Neural progenitor cell (in vitro differentiated cells): ENCODE measurements at regions not wholly inside any gene's neighbourhood (a gene's known extent, or its start where the extent isn't known, plus 50 kb on each side); places are given as distances from the start of the nearest gene placed in this dataset.

Experiments
- DNase-seq: peaks from one replicate; pipeline ENCODE4 v3.0.0-alpha.2; 2016; ENCODE audit warnings: low spot score
- H2AFZ ChIP-seq: fragments of 200-600 bp; sonication (generic); replicated peaks from 2 replicates; pipeline ENCODE4 v1.6.1; 2016; ENCODE audit warnings: antibody characterized with exemption
- H3F3A ChIP-seq: fragments of 200-600 bp; sonication (generic); 2 replicates; pipeline ENCODE4 v1.6.1; 2016; ENCODE audit warnings: antibody characterized with exemption, low read depth
- H3K27ac ChIP-seq: fragments of 200-600 bp; sonication (generic); 2 replicates; pipeline ENCODE4 v1.5.1; 2016; ENCODE audit warnings: mild to moderate bottlenecking
- H3K27me3 ChIP-seq: fragments of 200-600 bp; sonication (generic); 2 replicates; pipeline ENCODE4 v1.6.1; 2016; ENCODE audit warnings: mild to moderate bottlenecking, moderate library complexity
- H3K36me3 ChIP-seq: fragments of 200-600 bp; sonication (generic); 2 replicates; pipeline ENCODE4 v1.5.1; 2016
- H3K4me1 ChIP-seq: fragments of 200-600 bp; sonication (generic); 2 replicates; pipeline ENCODE4 v1.6.1; 2016; ENCODE audit warnings: mixed run types
- H3K4me2 ChIP-seq: fragments of 200-600 bp; sonication (generic); 2 replicates; pipeline ENCODE4 v1.6.1; 2016
- H3K4me3 ChIP-seq: fragments of 200-600 bp; sonication (generic); 2 replicates; pipeline ENCODE4 v1.5.1; 2016
- H3K79me2 ChIP-seq: fragments of 200-600 bp; sonication (generic); 2 replicates; pipeline ENCODE4 v1.6.1; 2016; ENCODE audit warnings: low read depth
- H3K9ac ChIP-seq: fragments of 200-600 bp; sonication (generic); 2 replicates; pipeline ENCODE4 v1.6.1; 2016
- H3K9me3 ChIP-seq: fragments of 200-600 bp; sonication (generic); 2 replicates; pipeline ENCODE4 v1.5.1; 2016; ENCODE audit warnings: low read depth
- H4K20me1 ChIP-seq: fragments of 200-600 bp; sonication (generic); 2 replicates; pipeline ENCODE4 v1.6.1; 2016; ENCODE audit warnings: low read depth
- H3K27ac Mint-ChIP-seq: 3 replicates; pipeline ENCODE4 v1.8.0; 2021; ENCODE audit warnings: mixed read lengths
- H3K27me3 Mint-ChIP-seq: 2 replicates; pipeline ENCODE4 v1.8.0; 2022; ENCODE audit warnings: low read depth, mild to moderate bottlenecking, inconsistent platforms, moderate library complexity, mixed read lengths; ENCODE audit not compliant: insufficient read depth
- H3K36me3 Mint-ChIP-seq: 3 replicates; pipeline ENCODE4 v1.8.0; 2021; ENCODE audit warnings: mixed read lengths
- H3K4me1 Mint-ChIP-seq: 3 replicates; pipeline ENCODE4 v1.8.0; 2021; ENCODE audit warnings: mixed read lengths
- H3K4me3 Mint-ChIP-seq: 3 replicates; pipeline ENCODE4 v1.8.0; 2021; ENCODE audit warnings: mild to moderate bottlenecking, moderate library complexity, mixed read lengths
- H3K9me3 Mint-ChIP-seq: 3 replicates; pipeline ENCODE4 v1.8.0; 2020; ENCODE audit warnings: mixed read lengths
- CTCF ChIP-seq: fragments of 200-600 bp; sonication (generic); IDR thresholded peaks from 2 replicates; pipeline ENCODE4 v1.5.1; 2017; ENCODE audit warnings: antibody characterized with exemption, mild to moderate bottlenecking
- EZH2 ChIP-seq: fragments of 200-600 bp; sonication (generic); IDR thresholded peaks from 2 replicates; pipeline ENCODE4 v1.6.1; 2017; ENCODE audit warnings: antibody characterized with exemption, mild to moderate bottlenecking, moderate library complexity
- EZH2phosphoT487 ChIP-seq: fragments of 200-600 bp; sonication (generic); IDR thresholded peaks from 2 replicates; pipeline ENCODE4 v1.6.1; 2017; ENCODE audit warnings: antibody characterized with exemption

- Histone ChIP-seq H3K36me3 (no peaks in the 10 kb centered on the region), H3K4me2 (no peak overlapping the region), H3F3A (no peaks in the 10 kb centered on the region), H3K79me2 (no peaks in the 10 kb centered on the region), H4K20me1 (no peaks in the 10 kb centered on the region), H2AFZ (no peak overlapping the region), H3K9ac (no peak overlapping the region), H3K9me3 (no peaks in the 10 kb centered on the region), H3K4me1 (no peaks in the 10 kb centered on the region), H3K4me3 (no peak overlapping the region), H3K27ac (no peak overlapping the region), H3K27me3 (no peaks in the 10 kb centered on the region)
- H3K36me3 Mint-ChIP-seq = no peaks in the 10 kb centered on the region
- TF ChIP-seq CTCF = no peak
- TF ChIP-seq EZH2 = no peak
- no peak for TF ChIP-seq EZH2phosphoT487
- H3K27me3 Mint-ChIP-seq = peaks cover 2% of the 10 kb centered on the region
- H3K4me1 Mint-ChIP-seq = no peaks in the 10 kb centered on the region
- H3K9me3 Mint-ChIP-seq = no peaks in the 10 kb centered on the region
- no peak overlapping the region for H3K27ac Mint-ChIP-seq
- no peak for DNase-seq
- H3K4me3 Mint-ChIP-seq = no peak overlapping the region
Observed at GRCh38 chr2:19046986-19047780, 311.2 kb downstream of the OSR1 start.

GRCh38 chr2:19045151-19045550 is 313.3 kb downstream of the OSR1 start:
- Histone ChIP-seq H3K36me3 (no peaks in the 10 kb centered on the region), H3K4me1 (no peaks in the 10 kb centered on the region), H2AFZ (no peak overlapping the region), H3K27ac (no peak overlapping the region), H3K4me3 (no peak overlapping the region), H3F3A (no peaks in the 10 kb centered on the region), H4K20me1 (no peaks in the 10 kb centered on the region), H3K9ac (no peak overlapping the region), H3K79me2 (no peaks in the 10 kb centered on the region), H3K4me2 (no peak overlapping the region), H3K27me3 (no peaks in the 10 kb centered on the region), H3K9me3 (no peaks in the 10 kb centered on the region)
- no peak overlapping the region for H3K4me3 Mint-ChIP-seq
- no peak overlapping the region for H3K27ac Mint-ChIP-seq
- no peaks in the 10 kb centered on the region for H3K9me3 Mint-ChIP-seq
- TF ChIP-seq CTCF = no peak
- TF ChIP-seq EZH2 = no peak
- no peak for TF ChIP-seq EZH2phosphoT487
- no peaks in the 10 kb centered on the region for H3K36me3 Mint-ChIP-seq
- no peaks in the 10 kb centered on the region for H3K27me3 Mint-ChIP-seq
- H3K4me1 Mint-ChIP-seq = no peaks in the 10 kb centered on the region
- DNase-seq = no peak

- no peaks in the 10 kb centered on the region for H3K4me1 ChIP-seq
- H3K4me3 ChIP-seq = no peak overlapping the region
- TF ChIP-seq CTCF (no peak), EZH2phosphoT487 (no peak), EZH2 (no peak)
- Mint-ChIP-seq H3K9me3 (no peaks in the 10 kb centered on the region), H3K27ac (no peak overlapping the region), H3K4me3 (no peak overlapping the region), H3K27me3 (no peaks in the 10 kb centered on the region), H3K4me1 (no peaks in the 10 kb centered on the region), H3K36me3 (no peaks in the 10 kb centered on the region)
- no peaks in the 10 kb centered on the region for H4K20me1 ChIP-seq
- H3K27me3 ChIP-seq = no peaks in the 10 kb centered on the region
- DNase-seq = no peak
- H3K9me3 ChIP-seq = no peaks in the 10 kb centered on the region
- H3K27ac ChIP-seq = no peak overlapping the region
- H3K79me2 ChIP-seq = no peaks in the 10 kb centered on the region
- H3K36me3 ChIP-seq = no peaks in the 10 kb centered on the region
- no peak overlapping the region for H3K9ac ChIP-seq
- no peak overlapping the region for H3K4me2 ChIP-seq
- H2AFZ ChIP-seq = no peak overlapping the region
- H3F3A ChIP-seq = no peaks in the 10 kb centered on the region
Observed at GRCh38 chr2:19043893-19044292, 314.5 kb downstream of the OSR1 start.
